Small intestine (tissue), 7 donors: ENCODE measurements at regions not wholly inside any gene's neighbourhood (a gene's known extent, or its start where the extent isn't known, plus 50 kb on each side); places are given as distances from the start of the nearest gene placed in this dataset.

Experiments used
- DNase-seq, 2 donors: peaks; one replicate each; pipeline versions ENCODE4 v3.0.0 to v3.0.0-alpha.2; 2013
- FAIRE-seq: peaks from 2 replicates; lab custom pipeline; 2012; peaks lifted over from hg19 to GRCh38; lab: Jason Lieb, UNC
- H3K27ac ChIP-seq, 3 donors: one replicate each; pipeline ENCODE4 v1.5.1; 2013; ENCODE audit warnings: low read length in 2 of 3, mild to moderate bottlenecking in 2 of 3, control low read depth in 1 of 3, inconsistent platforms in 1 of 3, low read depth in 1 of 3, moderate library complexity in 1 of 3
- H3K27me3 ChIP-seq, 3 donors: one replicate each; pipeline ENCODE4 v1.6.1; 2013; ENCODE audit warnings: low read length in 3 of 3, inconsistent platforms in 1 of 3; ENCODE audit not compliant: control insufficient read depth in 3 of 3, insufficient read depth in 3 of 3
- H3K36me3 ChIP-seq, 3 donors: one replicate each; pipeline ENCODE4 v1.6.1; 2013; ENCODE audit warnings: low read length in 3 of 3, inconsistent platforms in 1 of 3, low read depth in 1 of 3, mild to moderate bottlenecking in 1 of 3, moderate library complexity in 1 of 3; ENCODE audit not compliant: control insufficient read depth in 3 of 3, insufficient read depth in 2 of 3
- H3K4me1 ChIP-seq, 3 donors: one replicate each; pipeline ENCODE4 v1.6.1; 2013; ENCODE audit warnings: low read length in 2 of 3, inconsistent platforms in 1 of 3, low read depth in 1 of 3, mild to moderate bottlenecking in 1 of 3, moderate library complexity in 1 of 3; ENCODE audit not compliant: control insufficient read depth in 3 of 3, insufficient read depth in 2 of 3
- H3K4me3 ChIP-seq, 3 donors: one replicate each; pipeline ENCODE4 v1.5.1; 2013; ENCODE audit warnings: low read length in 3 of 3, control low read depth in 1 of 3, inconsistent platforms in 1 of 3, low read depth in 1 of 3, mild to moderate bottlenecking in 1 of 3, moderate library complexity in 1 of 3
- H3K9me3 ChIP-seq, 2 donors: one replicate each; pipeline ENCODE4 v1.6.1; 2013; ENCODE audit warnings: low read depth in 1 of 2, low read length in 1 of 2; ENCODE audit not compliant: control insufficient read depth in 2 of 2, insufficient read depth in 1 of 2
- WGBS, 3 donors: extraction: QIAGEN DNeasy Blood & Tissue Kit; methylation state at CpG; one replicate each; pipeline ENCODE4 v1.1.7; 2013; 5-methylcytosine and 5-hydroxymethylcytosine counted together
- donor health status: healthy with polysubstance abuse.
- donor health status: control.
- donor health status: control.
- donor health status: Bipolar disorder and iron deficiency.
- donor health status: healthy.

GRCh38 chr5:124080256-124080655 lies 568.3 kb downstream of the CSNK1G3 start:
- Histone ChIP-seq H3K9me3 (no peaks in the 10 kb centered on the region), H3K4me1 (no peaks in the 10 kb centered on the region), H3K27ac (no peak overlapping the region), H3K4me3 (no peak overlapping the region), H3K27me3 (no peaks in the 10 kb centered on the region), H3K36me3 (no peaks in the 10 kb centered on the region)
- DNase-seq = no peak
- no peak for FAIRE-seq

- FAIRE-seq = no peak
- H3K36me3 ChIP-seq = no peaks in the 10 kb centered on the region
These were observed 567.1 kb downstream of the CSNK1G3 start for GRCh38 chr5:124079062-124079461.

GRCh38 chr5:124074500-124074899 lies 562.5 kb downstream of the CSNK1G3 start:
- H3K27me3 ChIP-seq = no peaks in the 10 kb centered on the region
- no peak overlapping the region for H3K27ac ChIP-seq
- FAIRE-seq (no peak), DNase-seq (no peak)
- H3K36me3 ChIP-seq = no peaks in the 10 kb centered on the region
- no peaks in the 10 kb centered on the region for H3K9me3 ChIP-seq
- H3K4me3 ChIP-seq = no peak overlapping the region
- no peaks in the 10 kb centered on the region for H3K4me1 ChIP-seq

More at GRCh38 chr5:124079062-124079461, 567.1 kb downstream of the CSNK1G3 start:
- Histone ChIP-seq H3K27me3 (no peaks in the 10 kb centered on the region), H3K4me3 (no peak overlapping the region), H3K4me1 (no peaks in the 10 kb centered on the region), H3K9me3 (no peaks in the 10 kb centered on the region), H3K27ac (no peak overlapping the region)
- no peak for DNase-seq

- FAIRE-seq (no peak), DNase-seq (no peak)
- no peaks in the 10 kb centered on the region for H3K36me3 ChIP-seq
- no peak overlapping the region for H3K4me3 ChIP-seq
- H3K27ac ChIP-seq = no peak overlapping the region
- no peaks in the 10 kb centered on the region for H3K4me1 ChIP-seq
- H3K27me3 ChIP-seq = no peaks in the 10 kb centered on the region
- no peaks in the 10 kb centered on the region for H3K9me3 ChIP-seq
These were observed 560.6 kb downstream of the CSNK1G3 start for GRCh38 chr5:124072570-124072969.

- WGBS, 3 donors = 51 to 58% (median 57%) methylated on average over 4 of the region's 4 CpGs
- H3K9me3 ChIP-seq = no peaks in the 10 kb centered on the region
- H3K4me1 ChIP-seq = no peaks in the 10 kb centered on the region
- FAIRE-seq (no peak), DNase-seq (no peak)
- no peak overlapping the region for H3K27ac ChIP-seq
- no peak overlapping the region for H3K4me3 ChIP-seq
- no peaks in the 10 kb centered on the region for H3K36me3 ChIP-seq
- no peaks in the 10 kb centered on the region for H3K27me3 ChIP-seq
These were observed 559.1 kb downstream of the CSNK1G3 start for GRCh38 chr5:124071039-124071438.

- no peak for DNase-seq
- no peak overlapping the region for H3K4me3 ChIP-seq
- H3K4me1 ChIP-seq = no peaks in the 10 kb centered on the region
- no peak overlapping the region for H3K27ac ChIP-seq
- WGBS, 3 donors = 86 to 92% (median 92%) methylated on average over 2 of the region's 2 CpGs
- no peak for FAIRE-seq
- no peaks in the 10 kb centered on the region for H3K36me3 ChIP-seq
- no peaks in the 10 kb centered on the region for H3K27me3 ChIP-seq
- H3K9me3 ChIP-seq = peaks cover 0 to 5% of the 10 kb centered on the region in 2 donors
These were observed 553.5 kb downstream of the CSNK1G3 start for GRCh38 chr5:124065508-124065907.

- peaks cover 0 to 5% of the 10 kb centered on the region in 2 donors for H3K9me3 ChIP-seq
- H3K36me3 ChIP-seq = no peaks in the 10 kb centered on the region
- no peak overlapping the region for H3K27ac ChIP-seq
- WGBS, 3 donors = 85 to 93% (median 90%) methylated on average over 1 of the region's 1 CpG
- FAIRE-seq (no peak), DNase-seq (no peak)
- H3K27me3 ChIP-seq = no peaks in the 10 kb centered on the region
- no peak overlapping the region for H3K4me3 ChIP-seq
- no peaks in the 10 kb centered on the region for H3K4me1 ChIP-seq
These were observed 553.0 kb downstream of the CSNK1G3 start for GRCh38 chr5:124064956-124065355.

GRCh38 chr5:124061663-124062062 lies 549.7 kb downstream of the CSNK1G3 start:
- H3K27ac ChIP-seq = no peak overlapping the region
- no peak for DNase-seq
- FAIRE-seq = no peak
- H3K4me3 ChIP-seq = no peak overlapping the region
- H3K27me3 ChIP-seq = no peaks in the 10 kb centered on the region
- 67 to 95% (median 74%) methylated on average over 1 of the region's 1 CpG for WGBS, 3 donors
- H3K9me3 ChIP-seq = peaks cover 0 to 5% of the 10 kb centered on the region in 2 donors
- no peaks in the 10 kb centered on the region for H3K36me3 ChIP-seq
- peaks cover 2 to 12% (median 3%) of the 10 kb centered on the region in 3 donors for H3K4me1 ChIP-seq

- WGBS, 3 donors = 68 to 77% (median 76%) methylated on average over 4 of the region's 4 CpGs
- Histone ChIP-seq H3K27me3 (no peaks in the 10 kb centered on the region), H3K36me3 (no peaks in the 10 kb centered on the region), H3K27ac (no peak overlapping the region), H3K4me1 (peaks cover 2 to 12% (median 3%) of the 10 kb centered on the region in 3 donors), H3K9me3 (peaks cover 0 to 5% of the 10 kb centered on the region in 2 donors), H3K4me3 (no peak overlapping the region)
- no peak for DNase-seq
- no peak for FAIRE-seq
These were observed 549.1 kb downstream of the CSNK1G3 start for GRCh38 chr5:124061068-124061430.
